Dendritic cell treated with granulocyte-macrophage colony-stimulating factor and Interleukin-4, amounts not matched to agents 40 ng/mL and 50 ng/mL, for 4 days (primary cell): ENCODE measurements at regions not wholly inside any gene's neighbourhood (a gene's known extent, or its start where the extent isn't known, plus 50 kb on each side); places are given as distances from the start of the nearest gene placed in this dataset.

Experiments
- H3K27ac Mint-ChIP-seq: one replicate; pipeline ENCODE4 v1.8.0; 2022; ENCODE audit warnings: mild to moderate bottlenecking, mixed read lengths
- H3K27me3 Mint-ChIP-seq: one replicate; pipeline ENCODE4 v1.8.0; 2022; ENCODE audit warnings: mild to moderate bottlenecking, mixed read lengths
- H3K36me3 Mint-ChIP-seq: one replicate; pipeline ENCODE4 v1.8.0; 2022; ENCODE audit warnings: low read depth, mixed read lengths
- H3K4me1 Mint-ChIP-seq: one replicate; pipeline ENCODE4 v1.8.0; 2022; ENCODE audit warnings: low read depth, mixed read lengths
- H3K4me3 Mint-ChIP-seq: one replicate; pipeline ENCODE4 v1.8.0; 2022; ENCODE audit warnings: mild to moderate bottlenecking, moderate library complexity, mixed read lengths
- H3K9me3 Mint-ChIP-seq: one replicate; pipeline ENCODE4 v1.8.0; 2022; ENCODE audit warnings: mixed read lengths
- intact Hi-C: fragments of 100-400 bp; cut with micrococcal nuclease; formaldehyde crosslinking; loops from one replicate; pipeline ENCODE4 v1.15.0; 2022

GRCh38 chr10:36677431-36677768 is 448.0 kb upstream of the ANKRD30A start:
- H3K36me3 Mint-ChIP-seq, result no peaks in the 10 kb centered on the region
- no peak overlapping the region for H3K4me3 Mint-ChIP-seq
- no peaks in the 10 kb centered on the region for H3K4me1 Mint-ChIP-seq
- intact Hi-C loops, result no loop called here
- no peak overlapping the region for H3K27ac Mint-ChIP-seq
- H3K9me3 Mint-ChIP-seq, result peaks cover 9% of the 10 kb centered on the region
- no peaks in the 10 kb centered on the region for H3K27me3 Mint-ChIP-seq

DNA sequence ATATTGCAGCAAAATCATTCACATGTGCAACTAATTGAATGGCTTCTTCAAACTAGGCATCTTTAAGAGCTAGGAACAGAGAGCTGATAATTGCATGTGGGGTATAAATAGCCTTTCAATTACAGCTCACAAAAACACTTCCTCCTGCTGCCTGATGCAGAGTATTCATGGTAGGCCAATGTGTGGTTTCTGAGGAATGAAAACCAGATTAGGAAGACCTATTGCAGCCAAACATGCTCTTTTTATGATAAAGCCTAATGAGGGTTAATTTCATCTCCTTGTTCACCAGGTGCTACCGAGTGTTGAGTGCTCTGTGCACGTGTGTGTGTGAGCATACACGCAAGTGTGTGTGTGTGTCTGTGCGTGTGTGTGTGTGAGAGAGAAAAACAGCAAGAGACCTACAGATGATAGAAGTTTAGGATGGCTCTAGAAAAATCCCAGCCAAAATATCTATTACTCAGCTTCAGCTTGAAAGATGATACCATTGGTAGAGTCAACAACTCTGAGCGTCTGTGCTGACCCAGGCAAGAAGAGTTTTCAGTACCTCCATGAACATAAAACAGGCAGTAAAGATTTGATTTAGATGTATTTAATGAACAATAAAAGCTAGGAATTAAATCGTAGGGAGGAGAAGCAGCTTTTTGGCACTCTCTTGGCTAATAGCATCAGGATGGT is 448.5 kb upstream of the ANKRD30A start:
- H3K4me3 Mint-ChIP-seq, result no peak overlapping the region
- H3K27me3 Mint-ChIP-seq, result no peaks in the 10 kb centered on the region
- intact Hi-C loops, result no loop called here
- H3K9me3 Mint-ChIP-seq, result peaks cover 9% of the 10 kb centered on the region
- no peaks in the 10 kb centered on the region for H3K36me3 Mint-ChIP-seq
- H3K27ac Mint-ChIP-seq, result no peak overlapping the region
- no peaks in the 10 kb centered on the region for H3K4me1 Mint-ChIP-seq

- peaks cover 9% of the 10 kb centered on the region for H3K9me3 Mint-ChIP-seq
- intact Hi-C loops, result no loop called here
- H3K27me3 Mint-ChIP-seq, result no peaks in the 10 kb centered on the region
- H3K4me3 Mint-ChIP-seq, result no peak overlapping the region
- no peak overlapping the region for H3K27ac Mint-ChIP-seq
- no peaks in the 10 kb centered on the region for H3K4me1 Mint-ChIP-seq
- no peaks in the 10 kb centered on the region for H3K36me3 Mint-ChIP-seq
Measured at GRCh38 chr10:36676321-36676720, 449.1 kb upstream of the ANKRD30A start.

GRCh38 chr10:36675458-36675880 is 449.9 kb upstream of the ANKRD30A start:
- peaks cover 9% of the 10 kb centered on the region for H3K9me3 Mint-ChIP-seq
- H3K27ac Mint-ChIP-seq, result no peak overlapping the region
- H3K4me3 Mint-ChIP-seq, result no peak overlapping the region
- no peaks in the 10 kb centered on the region for H3K27me3 Mint-ChIP-seq
- H3K4me1 Mint-ChIP-seq, result no peaks in the 10 kb centered on the region
- intact Hi-C loops, result no loop called here
- no peaks in the 10 kb centered on the region for H3K36me3 Mint-ChIP-seq

DNA sequence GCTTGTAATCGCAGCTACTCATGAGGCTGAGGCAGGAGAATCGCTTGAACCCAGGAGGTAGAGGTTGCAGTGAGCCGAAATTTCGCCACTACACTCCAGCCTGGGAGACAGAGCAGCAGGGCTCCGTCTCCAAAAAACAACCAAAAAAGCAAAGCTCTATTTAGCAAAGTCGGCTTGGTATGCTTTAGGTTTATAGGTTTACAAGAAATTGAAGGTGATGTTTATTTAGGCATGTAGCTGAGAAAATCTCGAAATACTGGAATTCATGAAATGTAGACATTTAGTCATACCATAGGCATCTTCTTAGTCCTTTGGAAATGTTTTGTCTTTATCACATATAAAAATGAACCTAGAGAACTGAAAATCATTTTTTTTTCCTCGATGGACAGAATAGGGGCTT is 453.8 kb upstream of the ANKRD30A start:
- Mint-ChIP-seq H3K4me1 (no peaks in the 10 kb centered on the region), H3K4me3 (no peak overlapping the region), H3K36me3 (no peaks in the 10 kb centered on the region), H3K27me3 (no peaks in the 10 kb centered on the region), H3K9me3 (peaks cover 11% of the 10 kb centered on the region), H3K27ac (no peak overlapping the region)
- intact Hi-C loops, result no loop called here

- no peaks in the 10 kb centered on the region for H3K27me3 Mint-ChIP-seq
- no peaks in the 10 kb centered on the region for H3K36me3 Mint-ChIP-seq
- H3K4me1 Mint-ChIP-seq, result no peaks in the 10 kb centered on the region
- intact Hi-C loops, result no loop called here
- peaks cover 14% of the 10 kb centered on the region for H3K9me3 Mint-ChIP-seq
- no peak overlapping the region for H3K4me3 Mint-ChIP-seq
- no peak overlapping the region for H3K27ac Mint-ChIP-seq
Measured at GRCh38 chr10:36670621-36671402, 454.6 kb upstream of the ANKRD30A start.

DNA sequence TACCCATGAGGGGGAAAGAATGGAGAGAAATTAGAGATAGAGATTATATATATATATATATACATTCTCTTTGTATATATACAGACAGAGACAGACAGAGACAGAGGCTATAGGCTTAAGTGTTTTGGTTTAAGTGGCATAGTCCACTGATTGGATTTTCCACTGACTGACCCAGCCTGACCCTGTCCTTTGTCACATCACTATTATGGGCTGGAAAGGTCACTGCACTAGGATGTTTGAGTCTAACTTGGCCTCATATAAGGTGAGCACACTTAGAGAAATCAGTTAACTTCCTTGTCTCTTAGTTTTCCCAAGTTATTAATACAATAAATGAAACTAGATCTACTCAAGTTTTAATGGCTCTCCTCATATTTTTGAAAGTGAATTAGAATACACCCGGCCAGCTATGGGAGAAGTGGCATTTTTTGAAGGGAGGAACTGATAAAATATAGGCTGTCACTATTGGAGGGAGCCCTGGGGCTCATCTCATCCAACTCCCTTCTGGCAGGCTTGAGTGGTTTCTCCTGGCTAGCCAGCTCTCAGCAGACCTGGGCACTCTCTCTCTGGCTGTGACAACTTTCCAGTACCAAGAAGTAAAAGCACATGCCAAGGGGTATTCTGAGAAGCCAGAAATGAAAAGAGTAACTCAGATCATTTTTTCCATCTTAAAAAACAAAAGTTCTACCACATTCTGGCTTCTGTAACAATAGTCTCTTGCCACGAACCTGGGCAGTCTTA is 455.6 kb upstream of the ANKRD30A start:
- Mint-ChIP-seq H3K4me1 (no peaks in the 10 kb centered on the region), H3K4me3 (no peak overlapping the region), H3K27ac (no peak overlapping the region), H3K9me3 (peaks cover 16% of the 10 kb centered on the region), H3K27me3 (no peaks in the 10 kb centered on the region), H3K36me3 (no peaks in the 10 kb centered on the region)
- intact Hi-C loops, result no loop called here

- intact Hi-C loops, result no loop called here
- Mint-ChIP-seq H3K4me1 (no peaks in the 10 kb centered on the region), H3K36me3 (no peaks in the 10 kb centered on the region), H3K27ac (no peak overlapping the region), H3K4me3 (no peak overlapping the region), H3K9me3 (peaks cover 37% of the 10 kb centered on the region), H3K27me3 (no peaks in the 10 kb centered on the region)
Measured at GRCh38 chr10:36666451-36666850, 458.9 kb upstream of the ANKRD30A start.

DNA sequence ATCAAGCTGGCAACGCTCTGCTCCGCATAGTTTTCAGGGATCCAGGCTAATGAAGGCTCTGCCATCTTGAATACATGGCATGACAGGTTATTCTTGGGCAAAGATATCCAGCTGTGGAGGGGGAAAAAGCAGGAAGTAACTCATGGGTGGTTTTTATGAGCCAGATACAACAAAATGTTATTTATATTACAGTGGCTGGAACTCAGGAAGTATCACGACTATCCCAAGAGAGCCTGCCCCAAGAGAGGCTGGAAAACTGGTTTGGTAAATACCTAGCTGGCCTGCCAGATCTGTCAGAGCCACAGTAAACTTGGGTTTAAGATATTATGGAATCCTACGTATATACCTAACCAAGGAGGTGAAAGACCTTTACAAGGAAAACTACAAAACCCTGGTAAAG is 462.8 kb upstream of the ANKRD30A start:
- Mint-ChIP-seq H3K27me3 (no peaks in the 10 kb centered on the region), H3K4me1 (no peaks in the 10 kb centered on the region), H3K36me3 (no peaks in the 10 kb centered on the region), H3K9me3 (peaks cover 60% of the 10 kb centered on the region), H3K4me3 (no peak overlapping the region), H3K27ac (no peak overlapping the region)
- intact Hi-C loops, result no loop called here

DNA sequence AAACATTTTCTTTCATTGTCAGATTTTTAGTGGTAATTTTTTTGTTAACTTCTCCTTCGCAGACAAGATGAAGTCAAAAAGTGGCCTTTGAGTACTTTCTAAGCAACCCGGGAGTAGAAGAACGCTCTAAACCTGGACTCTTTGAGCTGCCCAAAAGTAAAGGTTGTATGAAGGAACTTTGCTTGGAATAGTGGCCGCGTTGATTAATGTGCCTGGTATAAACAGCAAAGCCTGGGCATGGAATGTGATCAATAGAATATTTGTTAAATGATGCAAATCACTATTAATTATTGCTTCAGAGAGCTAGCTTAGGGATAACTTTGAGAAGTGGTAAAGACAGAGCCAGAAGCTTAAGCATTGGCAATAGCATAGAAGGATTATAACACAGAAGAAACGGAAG is 475.1 kb upstream of the ANKRD30A start:
- Mint-ChIP-seq H3K4me1 (no peaks in the 10 kb centered on the region), H3K36me3 (no peaks in the 10 kb centered on the region), H3K27ac (no peak overlapping the region), H3K9me3 (peaks cover 36% of the 10 kb centered on the region), H3K27me3 (no peaks in the 10 kb centered on the region), H3K4me3 (no peak overlapping the region)
- intact Hi-C loops, result no loop called here

GRCh38 chr10:36647540-36647939 is 477.9 kb upstream of the ANKRD30A start:
- Mint-ChIP-seq H3K36me3 (no peaks in the 10 kb centered on the region), H3K27ac (no peak overlapping the region), H3K4me1 (no peaks in the 10 kb centered on the region), H3K4me3 (no peak overlapping the region), H3K9me3 (peaks cover 28% of the 10 kb centered on the region), H3K27me3 (no peaks in the 10 kb centered on the region)
- intact Hi-C loops, result no loop called here

DNA sequence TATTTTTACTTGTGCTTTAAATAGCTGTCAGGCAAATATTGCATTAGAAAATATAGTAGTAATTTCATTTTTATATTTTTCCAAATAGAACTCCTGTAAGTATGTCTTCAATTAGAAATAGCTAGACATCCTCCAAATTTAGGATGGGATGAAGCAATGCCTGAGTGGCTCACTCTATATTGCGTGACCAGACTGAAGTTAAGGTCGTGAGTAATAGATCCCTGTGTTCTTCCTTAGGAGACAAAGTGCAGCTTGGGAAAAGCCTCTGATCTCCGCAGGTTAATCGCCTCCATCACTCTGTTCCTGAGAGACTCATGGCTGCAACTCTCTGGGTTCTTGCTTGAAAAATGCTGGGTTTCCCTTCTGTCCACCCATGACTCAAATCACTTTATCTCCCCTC is 484.8 kb upstream of the ANKRD30A start:
- Mint-ChIP-seq H3K27ac (no peak overlapping the region), H3K36me3 (no peaks in the 10 kb centered on the region), H3K9me3 (peaks cover 4% of the 10 kb centered on the region), H3K27me3 (no peaks in the 10 kb centered on the region), H3K4me3 (no peak overlapping the region), H3K4me1 (no peaks in the 10 kb centered on the region)
- intact Hi-C loops, result no loop called here

- Mint-ChIP-seq H3K27me3 (no peaks in the 10 kb centered on the region), H3K9me3 (no peaks in the 10 kb centered on the region)
Measured at GRCh38 chr10:36638462-36639155, 486.8 kb upstream of the ANKRD30A start.

DNA sequence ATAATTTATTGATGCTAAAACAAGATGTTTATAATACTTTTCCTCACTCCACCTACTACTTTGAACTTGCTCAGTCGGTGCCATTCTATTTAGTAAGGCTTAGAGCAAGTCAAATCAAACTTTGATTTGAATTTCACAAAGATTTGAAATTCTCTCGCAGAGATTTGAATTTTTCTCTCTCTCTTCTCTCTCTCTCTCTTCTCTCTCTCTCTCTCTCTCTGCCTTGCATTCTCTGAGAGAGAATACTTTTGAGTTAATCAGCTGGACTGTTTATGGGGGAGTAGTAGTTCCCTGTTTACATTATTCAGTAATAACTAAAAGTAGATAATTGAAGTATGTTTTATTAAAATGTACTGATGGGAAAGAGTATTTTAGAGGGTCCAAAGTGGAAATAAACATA is 488.5 kb upstream of the ANKRD30A start:
- Mint-ChIP-seq H3K27me3 (no peaks in the 10 kb centered on the region), H3K36me3 (no peaks in the 10 kb centered on the region), H3K9me3 (peaks cover 8% of the 10 kb centered on the region), H3K27ac (no peak overlapping the region), H3K4me1 (no peaks in the 10 kb centered on the region), H3K4me3 (no peak overlapping the region)
- intact Hi-C loops, result no loop called here

More at GRCh38 chr10:36638462-36639155, 486.8 kb upstream of the ANKRD30A start:
- no peaks in the 10 kb centered on the region for H3K4me1 Mint-ChIP-seq
- H3K4me3 Mint-ChIP-seq, result no peak overlapping the region
- intact Hi-C loops, result no loop called here
- H3K27ac Mint-ChIP-seq, result no peak overlapping the region
- H3K36me3 Mint-ChIP-seq, result no peaks in the 10 kb centered on the region
